GM20000 (cell line): ENCODE measurements at regions not wholly inside any gene's neighbourhood (a gene's known extent, or its start where the extent isn't known, plus 50 kb on each side); places are given as distances from the start of the nearest gene placed in this dataset.

Source experiments
- DNase-seq: peaks from one replicate; pipeline ENCODE4 v3.0.0; 2012; ENCODE audit warnings: low spot score
- TF ChIP-seq, protein P1 (sequence below): IDR thresholded peaks from 2 replicates; pipeline ENCODE4 v1.5.1; 2012; ENCODE audit warnings: mild to moderate bottlenecking, control low read depth; ENCODE audit errors: extremely low read depth, missing control alignments

GRCh38 chr13:67735651-67736050, 505.5 kb upstream of the PCDH9 start:
- no peak for DNase-seq

DNA sequence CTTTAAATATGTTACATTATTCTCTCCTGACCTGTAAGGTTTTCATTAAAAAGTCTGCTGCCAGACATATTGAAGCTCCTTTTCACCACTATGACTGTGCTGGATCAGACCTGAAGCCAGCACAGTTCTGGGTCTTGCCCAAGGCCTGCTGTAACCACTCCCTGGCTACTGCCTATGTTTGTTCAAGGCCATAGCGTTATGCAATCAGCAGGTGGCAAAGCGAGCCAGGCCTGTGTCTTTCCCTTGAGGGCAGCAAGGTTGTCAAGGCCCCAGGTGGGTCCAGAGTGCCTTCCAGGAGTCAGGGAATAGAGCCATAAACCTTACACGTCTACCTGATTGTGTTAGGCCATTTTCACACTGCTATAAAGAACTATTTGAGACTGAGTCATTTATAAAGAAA, 496.8 kb upstream of the PCDH9 start:
- TF ChIP-seq, protein P1, sequence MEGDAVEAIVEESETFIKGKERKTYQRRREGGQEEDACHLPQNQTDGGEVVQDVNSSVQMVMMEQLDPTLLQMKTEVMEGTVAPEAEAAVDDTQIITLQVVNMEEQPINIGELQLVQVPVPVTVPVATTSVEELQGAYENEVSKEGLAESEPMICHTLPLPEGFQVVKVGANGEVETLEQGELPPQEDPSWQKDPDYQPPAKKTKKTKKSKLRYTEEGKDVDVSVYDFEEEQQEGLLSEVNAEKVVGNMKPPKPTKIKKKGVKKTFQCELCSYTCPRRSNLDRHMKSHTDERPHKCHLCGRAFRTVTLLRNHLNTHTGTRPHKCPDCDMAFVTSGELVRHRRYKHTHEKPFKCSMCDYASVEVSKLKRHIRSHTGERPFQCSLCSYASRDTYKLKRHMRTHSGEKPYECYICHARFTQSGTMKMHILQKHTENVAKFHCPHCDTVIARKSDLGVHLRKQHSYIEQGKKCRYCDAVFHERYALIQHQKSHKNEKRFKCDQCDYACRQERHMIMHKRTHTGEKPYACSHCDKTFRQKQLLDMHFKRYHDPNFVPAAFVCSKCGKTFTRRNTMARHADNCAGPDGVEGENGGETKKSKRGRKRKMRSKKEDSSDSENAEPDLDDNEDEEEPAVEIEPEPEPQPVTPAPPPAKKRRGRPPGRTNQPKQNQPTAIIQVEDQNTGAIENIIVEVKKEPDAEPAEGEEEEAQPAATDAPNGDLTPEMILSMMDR: no peak
- no peak for DNase-seq

More at GRCh38 chr13:67735651-67736050, 505.5 kb upstream of the PCDH9 start:
- TF ChIP-seq, protein P1: no peak

GRCh38 chr13:67725999-67726398, 495.9 kb upstream of the PCDH9 start:
- no peak for DNase-seq
- TF ChIP-seq, protein P1: no peak

DNA sequence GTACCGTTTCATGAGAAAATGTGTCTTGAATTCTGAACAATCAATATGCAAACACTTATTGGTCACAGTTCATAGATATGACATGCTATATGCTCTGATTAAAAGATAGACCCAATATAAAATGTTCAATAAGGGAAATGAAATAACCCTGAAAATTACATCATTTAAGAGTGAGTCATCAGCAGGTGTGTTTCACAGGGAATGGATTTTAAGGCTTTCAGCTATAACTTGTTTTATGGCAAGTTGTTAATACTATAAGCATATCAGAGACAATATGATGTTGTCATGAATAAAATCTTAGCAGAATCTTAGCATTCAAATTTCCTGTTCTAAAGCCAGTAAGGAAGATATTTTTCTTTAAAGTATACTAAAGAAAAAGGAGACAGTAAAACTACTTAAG, 483.4 kb upstream of the PCDH9 start:
- TF ChIP-seq, protein P1: no peak
- DNase-seq: no peak

DNA sequence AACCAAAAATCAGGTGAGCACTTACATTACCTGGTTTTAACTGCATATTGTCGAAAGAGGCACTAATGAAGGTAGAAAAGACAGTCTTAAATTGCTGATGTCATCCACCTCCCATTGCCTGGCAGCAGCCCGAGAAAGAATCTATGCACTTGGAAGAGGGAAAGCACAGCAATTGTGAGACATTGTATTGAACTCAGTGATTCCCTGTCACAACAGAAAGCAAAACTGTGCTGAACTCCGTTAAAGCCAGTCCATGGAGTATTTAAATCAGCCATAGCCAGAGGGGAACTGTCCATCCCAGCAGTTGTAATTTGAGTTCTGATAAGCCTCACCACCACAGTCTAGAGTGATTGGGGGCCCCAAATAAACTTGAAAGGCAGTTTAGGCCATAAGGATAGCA, 466.6 kb upstream of the PCDH9 start:
- DNase-seq: no peak
- TF ChIP-seq, protein P1: no peak

- TF ChIP-seq, protein P1: no peak
- DNase-seq: no peak
These were observed 434.4 kb upstream of the PCDH9 start for GRCh38 chr13:67664502-67664901.

GRCh38 chr13:67662997-67663396, 432.9 kb upstream of the PCDH9 start:
- TF ChIP-seq, protein P1: no peak
- DNase-seq: no peak
